ENCODE measurements at regions not wholly inside any gene's neighbourhood (a gene's known extent, or its start where the extent isn't known, plus 50 kb on each side); places are given as distances from the start of the nearest gene placed in this dataset.

DNA sequence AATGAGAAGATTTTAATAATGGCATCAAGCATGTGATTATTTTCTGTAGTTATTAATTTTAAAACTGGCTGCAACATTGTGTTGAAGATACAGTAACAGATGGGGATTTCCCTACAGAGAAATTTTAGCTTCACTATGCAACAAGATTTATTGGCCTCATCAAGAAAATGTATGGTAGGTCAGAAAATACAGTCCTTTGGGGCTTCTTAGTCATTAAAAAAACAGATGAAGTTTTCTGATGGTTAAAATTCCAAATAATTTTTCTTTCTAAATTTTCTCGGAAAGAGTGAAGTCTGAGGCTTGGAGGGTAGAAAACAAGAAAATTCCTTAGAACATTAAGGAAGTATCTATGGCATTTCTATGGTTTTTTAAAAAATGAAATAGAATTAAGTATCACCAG, 1790.8 kb upstream of the PCDH20 start:
- DNase-seq: no peak

GRCh38 chr13:63201493-63201892, 1785.8 kb upstream of the PCDH20 start:
- no peak for DNase-seq

DNA sequence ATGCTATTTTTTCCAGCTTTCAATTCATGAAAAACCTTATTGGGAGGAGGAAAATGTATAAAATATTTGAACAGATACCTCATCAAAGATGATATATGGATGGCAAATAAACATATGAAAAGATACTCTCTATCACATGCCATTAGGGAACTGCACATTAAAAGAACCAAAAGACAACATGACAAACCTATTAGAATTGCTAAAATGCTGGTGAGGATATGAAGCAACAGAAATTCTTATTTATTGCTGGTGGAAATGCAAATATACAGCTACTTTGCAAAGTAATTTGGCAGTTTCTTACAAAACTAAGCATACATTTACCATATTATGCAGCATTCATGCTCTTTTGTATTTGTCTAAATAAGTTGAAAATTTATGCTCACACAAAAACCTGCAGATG, 1783.9 kb upstream of the PCDH20 start:
- DNase-seq: no peak

DNA sequence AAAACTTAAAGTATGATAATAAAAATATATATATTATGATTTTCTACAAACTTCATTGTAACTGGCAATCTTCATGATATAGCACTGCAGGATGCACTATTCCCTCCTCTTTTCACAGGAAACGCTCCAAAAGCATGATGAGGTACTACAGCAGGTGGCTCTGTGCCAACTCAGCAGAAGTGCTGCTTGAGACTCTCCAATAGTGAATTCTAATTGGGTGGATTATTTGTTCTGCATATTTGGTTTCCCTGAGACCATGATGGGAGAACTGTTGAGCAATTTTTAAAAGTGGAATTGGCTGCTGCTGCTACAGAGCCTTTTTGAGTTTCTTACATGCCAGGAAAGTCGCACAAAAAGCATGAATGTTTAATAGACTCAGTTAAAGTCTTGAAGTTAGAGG, 1782.4 kb upstream of the PCDH20 start:
- DNase-seq: peak; percentile 51

DNA sequence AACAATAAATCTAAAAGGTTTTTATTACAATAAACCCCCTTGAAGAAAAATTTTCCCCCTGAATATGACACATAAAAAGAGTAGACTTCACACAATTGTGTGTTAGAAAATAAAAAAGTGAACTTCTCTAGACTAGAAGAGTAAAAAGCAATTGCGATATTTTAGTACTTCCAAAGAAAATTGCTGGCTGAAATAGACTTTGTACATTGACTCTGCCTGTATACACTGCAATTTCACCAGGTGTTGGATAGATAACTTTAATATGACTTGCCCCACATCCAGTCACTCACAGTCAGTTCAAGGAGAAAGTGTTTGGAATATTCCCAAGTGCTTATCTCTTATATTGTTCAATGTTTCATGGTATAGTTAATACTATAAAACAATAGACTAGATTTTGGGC, 1780.1 kb upstream of the PCDH20 start:
- DNase-seq: no peak

GRCh38 chr13:63190742-63191141, 1775.1 kb upstream of the PCDH20 start:
- no peak for DNase-seq

DNA sequence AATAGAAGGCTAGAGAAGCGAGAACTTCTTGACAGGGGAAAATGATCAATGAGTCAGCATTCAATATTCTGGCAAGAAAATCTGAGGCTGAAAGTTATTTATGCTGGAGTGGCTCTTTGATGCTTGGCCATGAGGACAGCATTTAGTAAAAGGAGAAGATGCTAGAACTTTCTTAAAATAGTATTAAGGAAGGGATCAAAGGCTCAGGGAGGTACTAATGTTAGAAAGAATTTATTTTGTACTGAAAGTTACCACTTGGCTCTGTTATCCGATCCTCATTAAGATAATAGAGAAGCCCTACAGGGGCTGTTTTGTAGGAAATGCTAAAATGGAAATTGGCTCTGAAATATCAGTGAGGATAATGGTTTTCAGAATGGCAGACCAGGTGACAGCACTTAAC, 1774.6 kb upstream of the PCDH20 start:
- DNase-seq: peak; percentile 3

- DNase-seq: no peak
Observed at GRCh38 chr13:63189712-63190111, 1774.1 kb upstream of the PCDH20 start.

DNA sequence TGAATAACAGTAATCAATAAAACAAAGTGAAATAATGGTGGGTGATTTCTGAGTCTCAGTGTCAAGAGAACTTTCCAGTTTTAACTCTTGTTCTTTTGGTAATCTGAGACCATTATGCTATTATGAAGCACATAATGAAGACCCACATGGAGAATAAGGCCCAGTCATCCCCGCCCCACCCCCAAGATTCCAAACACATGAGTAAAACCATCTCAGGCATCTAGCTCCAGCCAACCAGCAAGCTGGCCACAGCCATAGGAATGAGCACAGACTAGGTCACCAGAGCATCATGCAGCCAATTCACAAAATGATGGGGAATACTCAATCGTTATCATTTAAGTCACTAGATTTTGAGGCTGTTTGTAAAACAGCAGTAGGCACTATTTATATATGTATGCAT, 1769.0 kb upstream of the PCDH20 start:
- no peak for DNase-seq

DNA sequence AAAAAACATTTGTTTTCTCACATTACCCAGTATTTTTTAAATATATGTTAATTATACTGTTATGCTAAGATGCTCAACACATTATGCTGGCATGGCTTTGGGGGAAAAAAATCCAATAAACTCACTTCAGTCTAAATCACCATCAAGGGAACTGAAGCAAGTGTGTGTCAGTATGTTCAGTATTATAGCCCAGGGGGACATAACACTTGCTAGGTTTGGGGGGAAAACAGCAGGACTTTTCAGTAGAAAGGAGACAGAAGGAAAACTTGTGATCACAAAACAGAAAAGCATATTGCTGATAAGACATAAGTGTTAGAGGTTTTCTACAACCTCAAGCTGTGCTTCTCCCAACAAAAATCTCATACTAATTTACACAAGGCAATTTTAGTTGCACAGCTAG, 1759.9 kb upstream of the PCDH20 start:
- DNase-seq: no peak

- no peak for DNase-seq
Observed at GRCh38 chr13:63167699-63168337, 1752.2 kb upstream of the PCDH20 start.

GRCh38 chr13:63166345-63166744, 1750.7 kb upstream of the PCDH20 start:
- DNase-seq: no peak

DNA sequence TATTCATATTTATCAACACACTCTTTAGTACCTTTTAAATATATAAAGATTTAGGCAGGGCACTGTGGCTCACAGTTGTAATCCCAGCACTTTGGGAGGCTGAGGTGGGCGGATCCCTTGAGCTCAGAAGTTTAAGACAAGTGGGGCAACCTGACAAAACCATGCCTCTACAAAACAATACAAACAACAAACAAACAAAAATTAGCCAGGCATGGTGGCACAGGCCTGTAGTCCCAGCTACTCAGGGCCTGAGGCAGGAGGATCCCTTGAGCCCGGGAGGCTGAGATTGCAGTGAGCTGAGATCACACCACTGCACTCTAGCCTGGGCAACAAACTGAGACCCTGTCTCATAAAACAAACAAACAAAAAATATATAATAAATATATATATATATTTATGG, 1748.3 kb upstream of the PCDH20 start:
- DNase-seq: no peak

DNA sequence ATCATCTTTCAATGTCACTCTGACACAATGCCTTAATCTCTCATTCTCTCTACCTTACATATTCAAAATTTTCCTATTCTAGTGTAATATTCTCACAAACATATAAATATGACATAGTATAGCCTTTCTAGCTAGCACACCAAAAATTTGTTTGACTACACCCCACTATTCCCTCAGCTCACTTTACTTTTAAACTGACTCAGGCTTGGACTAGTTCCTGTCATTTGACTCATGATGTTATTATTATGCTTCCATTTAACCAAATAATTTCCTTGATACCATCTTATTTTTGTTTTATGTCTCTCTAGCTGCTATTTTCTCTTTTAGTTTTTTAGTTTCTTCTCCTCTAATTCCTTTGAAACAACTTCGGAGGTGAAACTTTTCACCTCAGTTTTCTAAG, 1745.6 kb upstream of the PCDH20 start:
- DNase-seq: no peak

DNA sequence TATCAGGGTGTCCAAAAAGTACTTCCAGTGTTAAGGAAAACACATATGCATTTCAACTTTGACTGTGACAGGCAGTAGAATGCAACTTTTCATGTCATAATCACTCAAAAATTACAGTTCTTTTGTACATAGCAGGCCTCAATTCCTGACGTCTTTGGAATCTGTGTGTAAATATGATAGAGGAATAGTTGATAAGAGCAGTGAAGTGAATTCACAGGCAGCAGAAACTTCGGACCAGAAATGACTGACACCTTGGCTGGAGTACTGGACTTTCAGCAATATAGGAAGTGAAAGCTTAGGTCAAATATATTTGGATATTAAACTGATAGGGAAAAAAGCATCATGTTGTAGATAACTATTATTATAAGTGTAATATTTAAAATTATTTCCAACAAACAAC, 1741.2 kb upstream of the PCDH20 start:
- DNase-seq: no peak

DNA sequence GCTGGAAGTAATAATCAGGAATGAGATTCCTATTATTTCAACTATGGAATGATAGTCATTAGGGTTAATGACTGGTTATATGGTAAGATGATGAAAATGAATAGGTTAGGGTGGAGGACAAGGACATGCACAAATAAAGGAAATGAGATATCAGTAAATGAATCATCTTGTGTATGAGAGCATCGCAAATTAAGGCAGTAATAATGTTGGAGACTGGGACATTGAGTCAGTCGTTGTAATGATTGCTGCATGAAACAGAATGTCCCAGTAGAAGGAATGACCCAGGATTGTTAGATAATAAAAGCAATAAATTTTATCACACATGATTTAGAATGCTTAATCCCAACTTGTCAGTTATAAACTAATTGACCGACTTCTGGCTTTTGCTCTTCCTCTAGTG, 1733.7 kb upstream of the PCDH20 start:
- DNase-seq: no peak

DNA sequence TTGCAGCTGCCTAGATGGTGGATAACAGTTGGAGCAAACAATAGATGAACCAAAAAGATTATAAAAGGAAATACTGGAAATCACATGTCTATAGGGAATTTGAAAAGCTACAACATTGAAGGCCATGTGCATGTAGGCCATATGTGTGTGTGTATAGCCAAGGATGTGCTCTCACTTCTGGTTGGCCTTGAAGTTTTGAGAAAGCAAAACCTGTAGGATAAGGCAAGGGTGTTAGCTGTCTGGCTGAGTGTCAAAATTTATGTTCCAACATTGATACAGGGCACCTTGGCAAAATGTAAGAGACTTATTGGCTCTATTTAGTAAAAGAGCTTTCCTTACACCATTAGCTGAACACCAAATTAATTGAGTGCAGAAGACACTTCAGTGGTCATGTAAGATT, 1723.6 kb upstream of the PCDH20 start:
- no peak for DNase-seq

DNA sequence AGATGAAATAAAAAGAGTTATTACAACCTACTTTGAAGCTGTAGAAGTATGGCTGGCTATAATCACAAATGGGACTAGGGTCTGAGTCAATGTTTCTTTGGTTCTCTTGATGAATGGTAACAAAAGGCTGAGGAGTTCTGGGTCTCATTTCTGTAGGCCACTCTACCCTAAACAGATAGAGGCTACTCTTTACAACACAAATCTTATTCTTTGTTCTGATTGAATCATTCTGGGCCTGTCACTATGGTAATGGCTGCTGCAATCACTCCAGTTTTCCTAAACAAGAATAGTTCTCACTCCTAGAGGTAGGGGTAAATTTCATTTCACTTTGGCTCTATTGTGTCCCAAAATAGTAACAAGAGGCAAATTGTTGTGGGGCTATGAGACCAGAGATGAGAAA, 1714.3 kb upstream of the PCDH20 start:
- DNase-seq: no peak

DNA sequence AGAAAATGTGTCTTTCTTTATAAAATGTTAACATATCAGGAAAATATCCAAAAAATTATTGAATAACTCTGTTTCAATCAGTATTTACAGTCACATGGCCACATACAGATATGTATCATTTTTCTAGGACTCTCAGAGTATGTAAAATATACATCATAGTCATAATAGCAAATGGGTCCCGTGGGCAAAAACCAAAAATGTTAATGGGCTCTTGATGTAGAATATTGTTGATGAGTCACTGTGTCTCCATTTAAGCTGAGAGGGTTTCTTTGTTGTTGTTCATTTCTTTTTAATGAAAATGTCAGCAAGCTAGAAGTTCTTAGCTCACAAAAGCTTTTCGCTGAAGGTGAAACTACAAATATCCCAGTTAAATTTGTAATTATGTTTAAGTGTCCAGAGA, 1713.1 kb upstream of the PCDH20 start:
- no peak for DNase-seq

GRCh38 chr13:63124863-63125262, 1709.2 kb upstream of the PCDH20 start:
- no peak for DNase-seq

- DNase-seq: no peak
Observed at GRCh38 chr13:63120883-63121282, 1705.2 kb upstream of the PCDH20 start.

DNA sequence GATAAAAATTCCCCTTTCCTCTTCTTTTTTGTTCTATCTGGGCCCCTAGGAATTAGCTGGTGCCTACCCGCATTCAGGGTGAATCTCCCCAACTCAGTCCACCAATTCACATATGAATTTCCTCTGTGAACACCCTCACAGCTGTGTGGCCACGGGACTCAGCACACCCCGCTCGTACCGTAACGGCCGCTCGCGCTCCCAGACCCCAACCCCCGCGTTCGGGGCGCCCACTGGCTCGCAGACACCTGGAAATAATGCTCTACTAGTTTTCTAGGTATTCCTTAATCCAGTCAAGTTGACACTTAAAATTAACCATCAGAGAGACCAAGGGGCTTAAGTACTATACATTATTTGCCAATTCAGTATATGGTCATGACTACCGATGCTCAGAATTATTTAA, 1702.1 kb upstream of the PCDH20 start:
- DNase-seq: no peak

GRCh38 chr13:63112799-63113395, 1697.2 kb upstream of the PCDH20 start:
- DNase-seq: no peak

DNA sequence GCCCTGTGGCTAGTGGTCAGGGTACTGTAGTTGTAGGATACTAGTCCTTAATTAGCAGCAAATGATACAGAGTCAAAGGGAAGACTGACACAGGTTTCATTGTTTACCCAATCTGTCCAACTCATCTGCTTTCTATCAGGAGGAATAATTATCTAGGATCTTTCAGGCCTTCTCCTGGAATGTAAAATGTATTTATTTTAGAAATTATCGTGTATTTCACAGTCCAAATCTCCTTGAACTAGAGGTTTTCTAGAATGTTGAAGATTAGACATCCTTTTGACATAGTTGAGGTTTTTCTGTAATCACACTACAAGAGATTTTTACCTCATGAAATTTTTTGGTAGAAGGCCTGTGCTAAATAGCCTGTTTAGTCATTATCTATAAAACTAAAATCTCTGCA, 1694.8 kb upstream of the PCDH20 start:
- DNase-seq: no peak

DNA sequence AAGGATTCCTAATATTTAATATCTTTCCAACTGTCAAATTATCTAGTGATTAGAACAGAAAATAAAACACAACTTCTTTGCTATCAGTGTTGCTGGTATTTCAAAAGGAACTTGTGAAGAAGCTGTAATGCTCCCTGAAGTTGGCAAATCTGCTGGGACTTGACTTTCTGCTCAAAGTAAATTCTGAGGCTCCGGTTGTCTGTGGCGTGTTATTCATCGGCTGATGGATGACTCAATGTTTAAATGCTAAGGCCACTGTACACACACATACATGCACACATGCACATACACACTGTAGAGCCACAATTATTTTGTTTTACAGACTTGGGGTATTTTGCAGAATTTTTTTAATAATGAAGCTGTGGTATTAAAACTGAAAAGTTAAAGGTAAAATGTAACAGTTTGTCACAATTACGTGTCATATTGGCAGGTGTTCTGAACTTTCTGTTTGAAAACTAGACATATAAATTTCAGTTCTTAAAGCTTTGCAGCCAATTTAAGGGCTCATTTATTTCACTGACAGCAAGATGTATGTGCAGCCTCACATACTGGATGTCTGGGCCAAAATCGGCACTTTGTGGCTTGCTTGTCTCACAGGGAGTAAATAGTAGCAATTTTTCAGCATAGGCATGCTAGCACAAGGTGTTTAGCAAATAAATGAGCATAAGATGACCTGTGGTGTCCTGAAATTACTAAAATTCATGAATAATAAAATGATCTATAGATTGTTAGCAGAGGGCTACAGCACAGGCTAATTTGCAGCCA, 1691.7 kb upstream of the PCDH20 start:
- DNase-seq: no peak

Measured in NCI-H524 treated with DMSO at 0.1 percent for 48 hours (cell line).